GM21529 (cell line): ENCODE measurements at regions not wholly inside any gene's neighbourhood (a gene's known extent, or its start where the extent isn't known, plus 50 kb on each side); places are given as distances from the start of the nearest gene placed in this dataset.
"Not testable (repeated sequence)": the region's sequence is repeated elsewhere in the genome, so short reads cannot be mapped to it uniquely, and the experiment has no call there.

ENCODE experiments used
- ATAC-seq: cut with Tn5 transposase; IDR thresholded peaks from one replicate; pipeline ENCODE4 v1.9.1; 2021; ENCODE audit not compliant: unreplicated experiment

DNA sequence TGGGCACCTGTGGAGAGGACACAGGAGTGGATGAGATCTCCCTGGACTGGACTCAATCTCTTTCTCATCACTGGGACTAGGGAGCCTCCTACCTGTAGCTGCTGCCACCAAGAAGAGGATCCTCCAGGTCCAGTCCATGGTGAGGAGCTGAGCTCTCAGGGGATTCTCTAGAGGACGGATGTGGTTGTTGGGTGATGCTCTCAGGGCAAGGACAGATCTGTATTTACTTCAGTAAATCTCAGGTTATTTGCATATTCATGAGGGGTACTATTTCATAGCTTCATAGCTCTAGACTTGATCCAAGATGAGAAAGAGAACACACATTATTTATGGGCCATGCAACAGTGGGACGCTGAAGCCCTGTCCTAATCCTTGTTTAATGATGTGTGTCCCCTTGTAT lies 159.4 kb downstream of the POTEB start:
- ATAC-seq: peak; percentile 73

DNA sequence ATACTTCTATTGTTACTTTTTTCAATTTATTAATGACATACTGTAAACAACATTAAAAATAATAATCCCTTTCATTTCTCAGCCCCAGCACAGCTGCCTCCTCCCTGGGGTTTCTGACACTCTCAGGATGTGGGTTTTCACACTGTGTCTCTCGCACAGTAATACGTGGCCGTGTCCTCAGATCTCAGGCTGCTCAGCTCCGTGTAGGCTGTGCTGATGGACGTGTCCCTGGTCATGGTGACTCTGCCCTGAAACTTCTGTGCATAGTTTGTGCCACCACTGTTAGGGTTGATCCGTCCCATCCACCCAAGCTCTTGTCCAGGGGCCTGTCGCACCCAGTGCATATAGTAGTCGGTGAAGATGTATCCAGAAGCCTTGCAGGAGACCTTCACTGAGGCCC lies 159.9 kb downstream of the POTEB start:
- ATAC-seq: peak; percentile 33

DNA sequence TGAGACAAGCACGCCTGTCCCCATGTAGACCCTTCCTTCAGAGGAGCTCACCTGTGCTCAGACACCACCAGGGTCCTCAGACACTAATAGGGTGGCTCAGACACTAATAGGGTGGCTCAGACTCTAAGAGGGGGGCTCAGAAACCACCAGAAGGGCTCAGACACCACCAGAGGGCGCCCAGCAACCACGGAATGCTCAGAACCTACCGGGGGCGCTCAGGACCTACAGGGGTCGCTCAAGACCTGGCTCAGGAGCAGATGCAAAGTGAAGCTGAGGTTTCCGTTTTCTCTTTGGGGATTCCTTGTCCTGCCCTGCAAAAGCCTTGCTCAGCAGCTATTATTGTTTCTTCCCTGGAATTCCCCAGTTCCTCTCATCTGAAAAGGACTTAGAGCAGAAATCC lies 172.1 kb downstream of the POTEB start:
- ATAC-seq: peak; percentile 98

DNA sequence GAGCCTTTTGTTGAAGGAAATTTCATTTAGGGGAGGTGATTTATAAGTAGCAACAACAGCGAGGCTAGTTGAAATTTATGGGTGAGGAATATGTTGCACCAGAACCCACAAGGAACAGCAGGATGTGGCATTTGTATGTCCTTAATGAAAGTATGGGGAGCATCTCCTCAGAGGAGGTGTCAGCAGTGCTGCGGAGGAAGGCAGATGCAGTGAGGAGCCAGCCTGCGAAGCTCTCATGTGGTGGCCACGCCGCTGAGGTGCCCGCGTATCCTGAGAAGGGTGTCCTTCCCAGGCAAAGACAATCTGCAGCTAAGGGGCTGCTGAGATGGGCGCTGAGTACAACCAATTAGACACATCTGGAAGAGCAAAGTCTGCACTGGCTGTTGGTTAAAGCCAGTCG lies 178.9 kb downstream of the POTEB start:
- ATAC-seq: not testable (repeated sequence)

DNA sequence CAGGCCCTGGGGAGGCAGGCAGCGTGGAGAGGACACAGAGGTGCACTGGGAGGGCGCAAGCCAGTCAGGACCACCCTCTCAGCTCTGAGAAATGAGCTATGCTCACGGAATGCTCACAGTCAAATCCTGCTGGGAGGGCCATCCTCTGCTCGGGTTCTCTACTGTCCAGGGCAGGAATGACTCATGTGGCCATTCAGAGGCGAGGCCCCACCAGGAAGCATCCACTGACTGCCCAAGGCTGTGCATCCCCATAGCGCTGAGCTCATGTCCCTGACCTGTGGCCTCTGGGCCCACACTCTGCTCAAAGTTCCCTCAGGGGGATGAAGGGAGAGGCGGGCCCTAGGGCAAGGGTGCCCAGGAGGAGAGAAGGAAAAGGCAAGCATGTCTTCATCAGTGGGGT lies 182.4 kb downstream of the POTEB start:
- not testable (repeated sequence) for ATAC-seq

DNA sequence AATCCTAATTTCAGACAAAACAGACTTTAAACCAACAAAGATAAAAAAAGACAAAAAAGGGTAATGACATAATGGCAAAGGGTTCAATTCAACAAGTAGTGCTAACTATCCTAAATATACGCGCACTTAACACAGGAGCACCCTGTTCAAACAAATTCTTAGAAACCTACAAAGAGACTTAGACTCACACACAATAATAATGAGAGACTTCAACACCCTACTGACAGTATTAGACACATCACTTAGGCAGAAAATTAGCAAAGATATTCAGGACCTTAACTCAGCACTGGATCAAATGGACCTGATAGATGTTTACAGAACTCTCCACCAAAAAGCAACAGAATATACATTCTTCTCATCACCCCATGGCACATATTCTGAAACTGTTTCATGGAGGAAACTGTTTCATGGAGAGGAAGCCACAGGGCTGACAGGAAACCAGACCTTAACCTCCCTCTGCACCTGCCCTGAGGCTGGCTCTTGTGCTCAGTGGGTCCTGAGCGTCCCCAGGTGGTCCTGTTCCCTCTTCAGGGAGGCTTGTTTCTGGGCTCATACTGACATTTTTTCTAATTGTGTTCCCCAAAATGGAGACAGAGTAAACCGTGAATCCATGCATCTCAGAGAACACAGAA lies 184.9 kb downstream of the POTEB start:
- peak; percentile 56 for ATAC-seq

DNA sequence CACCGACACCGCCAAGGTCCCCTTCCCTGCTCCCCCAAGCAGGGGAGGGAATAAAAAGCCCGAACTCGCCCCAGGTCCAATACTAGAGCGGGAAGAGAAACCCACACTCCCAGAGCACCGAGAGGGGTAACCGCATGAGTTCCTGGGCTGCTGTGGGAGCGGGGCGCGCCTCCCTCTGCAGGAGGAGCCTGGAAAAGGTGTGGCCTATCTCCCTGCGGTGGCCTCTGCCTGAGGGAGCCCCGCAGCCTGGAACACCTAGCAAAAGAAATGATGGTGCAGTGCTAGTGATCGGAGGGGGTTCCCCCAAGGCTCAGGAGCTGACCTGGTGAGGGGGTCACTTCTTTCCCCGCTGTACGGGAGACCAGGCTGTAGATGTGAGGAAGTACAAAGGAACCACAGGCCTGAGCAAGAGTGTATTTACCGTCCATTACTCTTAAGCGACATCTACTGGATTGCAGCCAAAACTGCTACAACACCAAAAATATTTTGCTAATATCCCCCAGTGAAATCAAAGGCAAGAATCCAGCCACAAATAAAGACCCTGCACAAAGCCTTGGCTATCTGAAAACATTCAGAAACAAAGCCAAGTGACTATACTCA lies 216.6 kb upstream of the POTEB3 start:
- peak; percentile 87 for ATAC-seq

DNA sequence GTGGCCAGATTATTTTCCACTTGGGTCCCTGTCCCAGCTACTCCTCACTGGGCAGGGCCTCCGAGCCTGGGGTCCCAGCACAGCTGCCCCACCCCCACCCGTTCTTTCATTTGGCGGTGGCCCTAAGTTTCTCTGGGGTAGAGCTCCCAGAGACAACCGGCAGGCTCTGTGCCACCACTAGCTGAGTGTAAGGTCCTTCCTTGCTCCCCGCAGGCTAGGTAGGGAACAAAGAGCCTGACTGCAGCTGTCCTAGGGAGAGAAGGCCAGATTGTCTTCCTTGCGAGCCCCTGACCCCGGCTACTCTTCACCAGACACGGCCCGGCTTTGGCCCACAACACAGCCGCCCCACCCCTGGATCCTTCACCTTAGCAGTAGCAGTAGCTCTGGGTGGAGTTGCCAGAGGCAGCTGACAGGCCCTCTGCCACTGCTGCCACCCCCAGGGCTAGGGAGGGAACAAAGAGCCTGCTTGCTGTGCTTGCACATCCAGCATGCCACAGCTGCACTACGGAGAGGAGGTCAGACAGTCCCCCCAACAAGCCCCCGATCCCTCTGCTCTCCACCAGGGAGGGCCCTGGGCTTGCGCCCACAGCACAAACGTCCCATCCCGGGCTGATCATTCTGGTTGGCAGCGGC lies 215.9 kb upstream of the POTEB3 start:
- ATAC-seq: peak; percentile 27

DNA sequence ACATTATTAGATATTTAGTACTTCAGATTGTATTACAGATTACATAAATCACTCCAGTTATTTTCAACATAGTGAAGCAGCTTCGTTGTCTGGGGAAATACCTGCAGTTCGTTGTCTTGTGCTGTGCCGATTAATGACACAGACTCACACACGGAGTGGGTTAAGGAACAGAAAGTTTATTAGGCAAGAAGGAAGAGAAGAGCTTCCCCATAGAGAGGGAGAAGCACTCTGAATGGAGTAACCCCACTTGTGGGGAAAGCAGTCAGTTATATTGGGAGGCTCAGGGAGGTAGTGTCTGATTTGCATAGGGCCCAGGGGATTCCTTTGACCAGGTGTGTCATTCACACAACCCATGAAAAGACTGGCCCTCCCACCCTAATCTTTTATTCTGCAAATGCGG lies 213.4 kb upstream of the POTEB3 start:
- ATAC-seq: not testable (repeated sequence)

DNA sequence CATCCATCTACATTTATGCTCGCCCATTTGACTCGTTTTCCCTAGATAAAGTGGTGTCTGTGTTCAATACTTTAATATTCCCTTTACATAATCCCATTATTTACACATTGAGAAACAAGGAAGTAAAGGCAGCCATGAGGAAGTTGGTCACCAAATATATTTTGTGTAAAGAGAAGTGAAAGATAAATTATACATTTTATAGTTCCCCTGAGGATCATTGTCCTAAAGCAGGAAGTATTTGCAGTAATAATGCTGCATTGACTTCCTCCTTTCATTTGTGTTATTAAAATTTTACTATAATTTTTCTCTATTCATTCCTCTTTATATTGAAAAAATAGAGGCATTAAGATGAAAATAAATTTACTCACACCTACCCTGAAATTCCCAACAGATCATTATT lies 198.5 kb upstream of the POTEB3 start:
- not testable (repeated sequence) for ATAC-seq

DNA sequence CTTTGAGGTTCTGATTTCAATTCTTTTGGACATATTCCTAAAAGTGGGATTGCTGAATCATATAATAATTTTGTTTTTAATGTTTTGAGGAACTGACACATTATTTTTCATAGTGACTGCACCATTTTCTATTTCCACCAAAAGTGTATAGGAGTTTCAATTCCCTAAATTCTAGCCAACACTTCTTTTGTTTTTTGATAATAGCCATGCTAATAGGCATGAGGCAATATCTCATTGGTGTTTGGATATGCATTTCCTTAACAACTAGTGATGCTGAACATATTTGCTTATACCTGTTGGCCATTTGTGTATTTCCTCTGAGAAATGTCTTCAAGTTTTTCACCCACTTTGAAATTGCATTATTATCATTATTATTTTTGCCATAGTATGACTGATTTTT lies 186.4 kb upstream of the POTEB3 start:
- ATAC-seq: not testable (repeated sequence)

DNA sequence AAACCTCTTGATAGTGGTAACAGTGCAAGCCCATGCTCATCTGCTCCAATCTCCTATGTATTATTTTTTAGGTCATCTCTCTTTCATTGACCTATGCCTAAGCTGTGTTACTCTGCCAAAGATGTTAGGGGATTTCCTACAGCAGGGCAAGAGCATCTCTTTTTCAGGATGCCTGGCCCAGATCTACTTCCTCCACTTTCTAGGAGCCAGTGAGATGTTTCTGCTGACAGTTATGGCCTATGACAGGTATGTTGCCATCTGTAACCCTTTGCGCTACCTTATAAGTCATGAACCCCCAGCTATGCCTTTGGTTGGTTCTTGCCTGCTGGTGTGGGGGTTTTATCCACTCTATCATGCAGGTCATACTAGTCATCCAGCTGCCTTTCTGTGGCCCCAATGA lies 168.9 kb upstream of the POTEB3 start:
- not testable (repeated sequence) for ATAC-seq

DNA sequence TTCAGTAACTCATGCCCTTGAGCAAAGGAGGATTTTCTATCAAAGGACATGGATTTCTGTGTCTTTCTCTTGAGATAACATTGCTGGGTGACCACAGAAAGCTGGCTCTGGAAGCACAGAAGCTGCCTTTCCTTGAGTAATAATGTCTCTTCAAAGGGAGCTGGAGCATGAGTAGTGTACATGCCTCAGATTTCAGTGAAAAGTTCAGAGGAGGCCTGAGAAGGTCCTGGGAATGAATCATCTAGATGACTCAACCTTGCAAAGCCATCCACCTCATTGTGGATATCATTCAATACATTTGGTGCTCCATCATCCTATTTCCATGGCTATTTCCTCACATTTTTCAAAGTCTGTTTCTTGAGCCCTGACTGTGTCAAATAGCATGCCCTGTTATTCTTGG lies 125.1 kb upstream of the POTEB3 start:
- ATAC-seq: not testable (repeated sequence)

DNA sequence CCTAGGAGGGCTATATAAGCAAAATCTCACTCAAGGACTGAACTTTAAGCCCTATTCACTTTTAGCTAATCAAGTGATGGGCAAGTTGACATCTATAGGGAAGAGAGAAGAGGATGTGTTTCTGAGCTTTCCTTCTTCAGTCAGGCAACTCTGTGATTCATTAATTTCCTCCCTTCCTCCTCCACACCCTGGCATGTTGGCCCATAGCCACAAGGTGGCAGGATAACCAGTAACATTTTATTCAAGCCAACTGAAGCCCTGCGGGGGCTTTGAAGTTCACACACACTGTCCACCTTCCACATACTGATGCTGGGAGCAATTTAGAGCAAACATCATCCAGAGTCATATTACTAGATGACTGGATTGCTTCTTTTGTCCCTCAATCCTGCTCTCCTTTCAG lies 111.5 kb upstream of the POTEB3 start:
- ATAC-seq: peak; percentile 73

DNA sequence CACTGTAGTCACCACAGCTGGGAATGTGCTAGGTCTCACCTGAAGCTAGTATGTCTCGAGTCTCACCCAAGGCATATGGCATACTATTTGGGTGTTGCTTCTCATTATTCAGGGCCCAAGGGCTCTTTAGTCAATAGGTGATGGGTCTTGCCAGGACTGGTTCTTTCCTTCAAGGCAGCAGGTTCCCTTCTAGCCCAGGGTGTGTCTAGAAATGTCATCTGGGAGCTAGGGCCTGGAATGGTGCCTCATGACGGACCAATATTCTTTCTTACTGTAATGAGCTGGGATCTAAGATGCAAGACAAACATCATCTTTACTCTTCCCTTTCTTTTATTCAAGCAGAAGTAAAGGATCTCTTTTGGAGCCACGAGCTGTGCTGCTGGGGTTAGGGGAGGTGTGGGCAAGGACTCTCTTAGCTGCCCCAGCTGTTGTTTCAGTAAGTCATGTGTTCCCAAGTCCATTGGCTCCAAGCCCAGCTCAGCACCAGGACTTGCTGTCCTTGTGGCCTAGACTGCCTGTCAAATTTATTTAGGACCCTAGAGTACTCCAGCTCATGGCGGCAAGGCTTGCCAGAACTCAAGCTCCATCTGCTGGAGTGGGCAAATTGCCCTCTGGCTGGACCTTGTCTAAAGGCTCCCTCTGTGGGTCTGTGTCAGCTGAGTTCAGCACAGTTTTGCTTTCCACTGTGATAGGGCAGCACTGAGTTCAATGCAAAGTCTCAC lies 106.0 kb upstream of the POTEB3 start:
- ATAC-seq: not testable (repeated sequence)

DNA sequence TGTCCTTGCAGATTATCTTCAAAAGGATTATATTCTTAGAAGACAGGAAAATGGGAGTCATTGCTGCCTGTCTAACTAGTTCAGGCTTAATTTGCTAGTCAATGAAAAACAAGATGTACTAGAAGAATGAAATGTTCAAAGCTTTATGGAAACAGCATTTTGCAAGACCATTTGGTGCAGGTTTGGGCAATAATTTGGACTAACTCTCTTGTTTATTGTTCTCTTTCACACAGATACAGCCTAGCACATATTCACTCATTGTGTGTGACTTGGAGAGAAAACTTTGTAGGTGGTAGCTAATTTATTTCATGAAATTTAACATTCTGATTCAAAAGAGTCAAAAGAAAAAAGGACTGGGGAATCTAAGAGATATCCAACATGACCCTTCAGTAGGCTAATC lies 92.5 kb upstream of the POTEB3 start:
- ATAC-seq: not testable (repeated sequence)

DNA sequence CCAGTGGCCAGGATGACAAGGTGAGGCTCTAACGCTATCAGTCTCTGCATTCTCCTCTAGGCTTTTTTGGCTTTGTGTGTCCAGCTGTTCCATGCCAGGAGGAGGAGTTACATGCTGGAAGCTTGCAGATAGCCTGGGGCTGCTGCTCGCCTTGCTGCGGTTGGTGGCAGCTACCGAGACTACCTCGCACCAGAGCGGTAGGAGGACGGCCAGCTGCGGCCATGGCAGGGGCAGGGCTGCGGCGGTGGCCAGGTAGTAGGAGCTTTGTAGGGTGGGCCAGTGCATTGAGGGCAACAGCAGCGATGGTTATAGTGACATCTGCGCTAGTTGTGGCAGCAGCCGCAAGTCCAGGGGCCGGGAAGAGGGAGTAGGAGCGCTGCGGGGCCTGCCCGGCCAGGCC lies 75.9 kb upstream of the POTEB3 start:
- not testable (repeated sequence) for ATAC-seq

DNA sequence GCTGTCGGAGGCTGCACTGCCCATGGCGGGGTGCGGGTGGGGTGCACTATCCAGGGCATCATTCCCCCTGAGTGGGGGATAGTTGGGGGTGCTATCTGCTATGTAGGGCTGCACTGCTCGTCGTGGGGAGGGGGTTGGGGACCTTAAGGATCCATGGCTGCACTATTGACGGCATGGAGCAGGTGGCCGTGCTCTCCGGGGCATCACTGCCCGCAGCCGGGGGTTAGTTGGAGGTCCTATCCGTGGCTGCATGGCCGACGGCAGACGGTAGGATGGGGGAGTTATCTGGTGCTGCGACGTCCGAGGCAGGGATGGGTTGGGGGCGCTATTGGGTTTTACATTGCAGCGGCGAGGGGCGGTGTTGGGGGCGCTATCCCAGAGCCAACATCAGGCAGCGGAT lies 75.0 kb upstream of the POTEB3 start:
- not testable (repeated sequence) for ATAC-seq

DNA sequence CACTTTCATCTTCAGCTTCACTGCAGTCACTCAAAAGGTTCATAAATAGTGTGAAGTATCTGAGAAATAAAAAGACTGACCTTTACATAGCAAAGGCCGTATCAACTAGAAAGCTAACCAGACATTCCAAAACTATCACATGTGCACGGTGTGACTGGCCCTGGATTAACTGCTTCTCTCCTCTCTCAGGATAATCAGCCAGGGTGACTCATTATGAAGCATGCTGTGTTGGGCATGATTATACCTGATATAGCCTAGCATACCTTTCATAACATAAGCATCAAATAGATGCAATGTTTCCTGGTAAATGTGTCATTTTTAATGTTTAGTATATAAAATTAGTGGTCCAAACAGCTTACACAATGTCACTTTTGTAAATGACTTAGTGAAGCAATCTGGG lies 62.7 kb upstream of the POTEB3 start:
- ATAC-seq: not testable (repeated sequence)
